ENCODE measurements at regions not wholly inside any gene's neighbourhood (a gene's known extent, or its start where the extent isn't known, plus 50 kb on each side); places are given as distances from the start of the nearest gene placed in this dataset.
"Not testable (repeated sequence)": the region's sequence is repeated elsewhere in the genome, so short reads cannot be mapped to it uniquely, and the experiment has no call there.

DNA sequence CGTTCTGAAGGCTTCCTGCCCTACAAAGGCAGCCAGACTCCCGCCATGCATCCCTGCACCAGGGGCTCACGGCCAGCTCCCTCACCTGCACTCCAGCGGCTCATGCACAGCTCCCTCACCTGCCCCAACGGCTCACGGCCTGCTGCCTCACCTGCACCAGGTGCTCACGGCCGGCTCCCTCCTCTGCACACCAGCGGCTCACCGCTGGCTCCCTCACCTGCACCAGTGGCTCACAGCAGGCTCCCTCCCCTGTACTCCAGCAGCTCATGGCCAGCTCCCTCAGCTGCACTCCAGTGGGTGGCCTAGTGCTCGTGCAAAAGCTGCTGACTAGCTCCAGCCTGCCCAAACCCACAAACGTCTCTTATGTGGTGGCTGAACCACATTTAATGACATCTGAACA is 389.2 kb upstream of the DEFB115 start:
- H3K36me3 ChIP-seq (ENCODE audit: insufficient read depth, insufficient read length, low read length); H3K9me3 ChIP-seq (ENCODE audit: insufficient read depth, low read length); H3K9ac ChIP-seq (ENCODE audit: insufficient read length, low read depth); H3K27me3 ChIP-seq (ENCODE audit: insufficient read depth, insufficient read length); H3K4me1 ChIP-seq (ENCODE audit: insufficient read depth, insufficient read length); H3K4me3 ChIP-seq (ENCODE audit: insufficient read length, low read depth); DNase-seq (ENCODE audit: low read depth, low spot score): not testable (repeated sequence)

GRCh38 chr20:30871127-30871526 is 386.3 kb upstream of the DEFB115 start:
- H3K9ac ChIP-seq (ENCODE audit: insufficient read length, low read depth); H3K27me3 ChIP-seq (ENCODE audit: insufficient read depth, insufficient read length); H3K36me3 ChIP-seq (ENCODE audit: insufficient read depth, insufficient read length, low read length); H3K4me1 ChIP-seq (ENCODE audit: insufficient read depth, insufficient read length); H3K9me3 ChIP-seq (ENCODE audit: insufficient read depth, low read length); H3K4me3 ChIP-seq (ENCODE audit: insufficient read length, low read depth); DNase-seq (ENCODE audit: low read depth, low spot score): not testable (repeated sequence)

DNA sequence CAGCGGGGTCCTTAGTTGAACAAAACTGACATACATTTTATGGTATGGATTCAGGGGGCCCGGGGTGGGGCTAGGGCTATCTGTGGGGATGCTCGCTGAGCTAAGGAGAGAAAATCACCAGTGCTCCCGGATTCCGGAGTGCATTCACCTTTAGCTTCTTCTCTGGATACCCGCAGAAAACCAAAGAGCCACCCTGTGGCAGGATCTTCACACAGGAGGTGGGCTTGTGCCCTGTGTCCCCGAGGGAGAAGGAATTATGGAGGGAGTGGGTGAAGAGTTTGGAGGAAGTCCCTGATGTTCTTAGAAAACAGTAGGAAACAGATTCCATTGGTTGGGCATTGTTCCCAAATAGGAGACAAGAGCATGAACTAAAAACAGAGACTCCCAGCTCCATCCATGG is 385.2 kb upstream of the DEFB115 start:
- H3K27me3 ChIP-seq (ENCODE audit: insufficient read depth, insufficient read length); H3K36me3 ChIP-seq (ENCODE audit: insufficient read depth, insufficient read length, low read length); H3K4me1 ChIP-seq (ENCODE audit: insufficient read depth, insufficient read length); H3K9me3 ChIP-seq (ENCODE audit: insufficient read depth, low read length); H3K4me3 ChIP-seq (ENCODE audit: insufficient read length, low read depth); DNase-seq (ENCODE audit: low read depth, low spot score); H3K9ac ChIP-seq (ENCODE audit: insufficient read length, low read depth): not testable (repeated sequence)

- H3K36me3 ChIP-seq (ENCODE audit: insufficient read depth, insufficient read length, low read length); H3K9me3 ChIP-seq (ENCODE audit: insufficient read depth, low read length); H3K27me3 ChIP-seq (ENCODE audit: insufficient read depth, insufficient read length); H3K9ac ChIP-seq (ENCODE audit: insufficient read length, low read depth); H3K4me1 ChIP-seq (ENCODE audit: insufficient read depth, insufficient read length); DNase-seq (ENCODE audit: low read depth, low spot score); H3K4me3 ChIP-seq (ENCODE audit: insufficient read length, low read depth): not testable (repeated sequence)
These were observed 381.6 kb upstream of the DEFB115 start for GRCh38 chr20:30875868-30876267.

DNA sequence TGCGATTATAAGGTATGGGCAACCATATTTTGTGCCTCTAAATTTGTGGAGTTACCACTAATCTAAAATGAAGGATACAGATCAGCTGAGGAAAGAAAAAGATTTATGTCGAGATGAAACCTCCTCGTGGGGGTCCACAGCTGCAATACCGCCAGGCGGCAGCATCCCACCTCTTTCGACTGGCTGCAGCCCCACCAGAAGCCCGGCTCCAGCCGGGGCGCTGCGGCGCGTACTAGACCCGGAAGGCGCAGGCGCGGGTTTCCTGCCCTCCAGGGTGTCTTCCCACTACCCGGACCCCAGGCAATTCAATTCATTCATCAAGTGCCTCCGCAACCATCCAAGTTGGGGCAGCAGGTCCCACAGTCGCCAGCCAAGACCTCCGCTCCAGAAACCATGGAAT is 366.1 kb upstream of the DEFB115 start:
- not testable (repeated sequence) for H3K36me3 ChIP-seq (ENCODE audit: insufficient read depth, insufficient read length, low read length)

GRCh38 chr20:30892541-30893345 is 364.7 kb upstream of the DEFB115 start:
- peaks cover 31% of the 10 kb centered on the region for H3K27me3 ChIP-seq (ENCODE audit: insufficient read depth, insufficient read length)
- H3K36me3 ChIP-seq (ENCODE audit: insufficient read depth, insufficient read length, low read length) = no peaks in the 10 kb centered on the region
- H3K9ac ChIP-seq (ENCODE audit: insufficient read length, low read depth) = no peak overlapping the region
- H3K4me3 ChIP-seq (ENCODE audit: insufficient read length, low read depth) = no peak overlapping the region
- no peaks in the 10 kb centered on the region for H3K9me3 ChIP-seq (ENCODE audit: insufficient read depth, low read length)
- DNase-seq (ENCODE audit: low read depth, low spot score) = no peak
- H3K4me1 ChIP-seq (ENCODE audit: insufficient read depth, insufficient read length) = no peaks in the 10 kb centered on the region
- TF ChIP-seq SUZ12 (IDR thresholded peaks at IDR 0.05; ENCODE audit: extremely low read depth, insufficient read depth, insufficient read length) (no peak), ZNF274 (IDR thresholded peaks at IDR 0.05; ENCODE audit: low read depth, low read length) (no peak), YY1 (IDR thresholded peaks at IDR 0.05; ENCODE audit: insufficient read depth, insufficient read length) (no peak)

More for the DNA sequence above, 366.1 kb upstream of the DEFB115 start:
- DNase-seq (ENCODE audit: low read depth, low spot score); H3K4me1 ChIP-seq (ENCODE audit: insufficient read depth, insufficient read length); H3K9me3 ChIP-seq (ENCODE audit: insufficient read depth, low read length); H3K4me3 ChIP-seq (ENCODE audit: insufficient read length, low read depth); H3K9ac ChIP-seq (ENCODE audit: insufficient read length, low read depth): not testable (repeated sequence)
- H3K27me3 ChIP-seq (ENCODE audit: insufficient read depth, insufficient read length) = peaks cover 28% of the 10 kb centered on the region

DNA sequence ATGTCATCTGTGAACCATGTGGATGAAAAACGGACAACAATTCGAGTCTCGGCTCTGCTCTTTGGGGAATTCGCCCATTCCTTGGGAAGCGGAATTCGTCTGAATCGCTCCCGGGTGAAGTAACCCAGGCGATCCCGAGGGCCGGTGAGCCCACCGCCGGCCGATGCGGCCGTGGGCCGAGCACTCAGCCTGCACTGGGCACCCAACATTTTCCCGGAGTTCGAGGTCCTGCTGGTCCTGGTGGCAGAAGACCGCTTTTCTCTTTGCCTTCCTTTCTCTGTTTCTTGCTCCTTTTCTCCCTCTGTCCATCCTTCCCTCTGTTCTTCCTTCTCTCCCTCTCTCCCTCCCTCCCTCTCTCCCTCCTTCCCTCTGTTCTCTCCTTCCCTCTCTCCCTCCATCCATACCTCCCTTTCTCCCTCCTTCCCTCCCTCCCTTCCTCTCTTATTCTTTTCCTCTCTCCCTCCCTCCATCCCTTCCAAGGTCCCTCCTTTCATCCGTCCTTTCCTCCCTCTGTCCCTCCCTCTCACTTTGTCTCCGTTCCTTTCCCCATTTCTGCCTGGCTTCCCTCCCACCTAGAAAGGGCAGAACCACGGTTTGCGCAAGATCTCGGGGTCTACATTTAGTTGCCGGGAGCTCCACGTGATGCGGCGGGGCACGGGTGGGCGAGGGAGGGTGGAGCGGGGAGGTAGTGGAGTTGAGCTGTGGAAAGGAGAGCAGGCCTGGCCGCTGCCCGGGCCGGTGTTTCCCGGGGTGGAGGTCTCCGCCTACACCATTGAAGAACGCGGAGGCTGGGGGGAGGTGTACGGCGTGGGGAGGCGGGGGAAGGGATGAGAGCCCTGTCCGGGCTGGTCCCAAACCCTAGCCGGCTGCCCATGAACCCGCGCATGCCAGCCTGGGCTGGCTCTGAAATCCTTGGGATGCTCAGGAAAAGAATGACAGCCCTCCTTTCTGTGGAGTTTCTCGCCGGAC is 363.8 kb upstream of the DEFB115 start:
- Histone ChIP-seq H3K4me3 (ENCODE audit: insufficient read length, low read depth) (peak overlapping the region; percentile 8), H3K27me3 (ENCODE audit: insufficient read depth, insufficient read length) (peaks cover 34% of the 10 kb centered on the region)
- not testable (repeated sequence) for H3K9me3 ChIP-seq (ENCODE audit: insufficient read depth, low read length); H3K4me1 ChIP-seq (ENCODE audit: insufficient read depth, insufficient read length); H3K36me3 ChIP-seq (ENCODE audit: insufficient read depth, insufficient read length, low read length); H3K9ac ChIP-seq (ENCODE audit: insufficient read length, low read depth); DNase-seq (ENCODE audit: low read depth, low spot score)

DNA sequence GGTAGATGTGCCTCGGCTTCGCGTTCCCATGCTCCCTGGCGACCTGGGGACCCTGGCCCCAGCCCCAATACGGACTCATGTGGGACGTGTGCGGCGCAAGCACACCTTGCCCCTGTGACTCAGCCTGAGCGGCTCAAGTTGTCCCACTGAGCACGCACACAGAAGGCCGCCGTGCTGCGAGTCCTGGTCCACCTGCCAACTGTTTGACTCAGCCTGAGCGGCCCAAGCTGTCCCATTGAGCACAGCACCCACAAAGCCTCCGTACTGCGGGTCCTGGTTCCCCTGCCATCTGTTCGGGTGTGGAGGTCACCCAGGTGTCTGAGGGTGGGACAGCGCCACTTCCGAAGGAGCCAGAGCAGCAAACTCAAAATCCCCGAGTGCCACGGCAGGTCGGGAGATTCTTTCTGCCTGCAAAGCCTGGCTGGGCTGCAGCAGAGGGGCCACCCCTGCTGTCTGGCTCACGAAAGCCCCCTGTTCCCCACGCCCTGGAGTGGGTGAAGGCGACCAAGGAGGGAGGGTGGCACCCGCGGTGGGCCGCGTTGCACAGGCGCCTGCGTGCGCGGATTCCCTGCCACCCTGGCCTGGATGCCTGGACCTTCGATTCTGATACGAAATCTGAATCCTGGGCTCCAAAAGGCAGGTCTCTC is 362.6 kb upstream of the DEFB115 start:
- not testable (repeated sequence) for H3K9me3 ChIP-seq (ENCODE audit: insufficient read depth, low read length); H3K36me3 ChIP-seq (ENCODE audit: insufficient read depth, insufficient read length, low read length); DNase-seq (ENCODE audit: low read depth, low spot score); H3K9ac ChIP-seq (ENCODE audit: insufficient read length, low read depth); H3K4me1 ChIP-seq (ENCODE audit: insufficient read depth, insufficient read length)
- peak overlapping the region; percentile 26 for H3K4me3 ChIP-seq (ENCODE audit: insufficient read length, low read depth)
- peaks cover 39% of the 10 kb centered on the region for H3K27me3 ChIP-seq (ENCODE audit: insufficient read depth, insufficient read length)

DNA sequence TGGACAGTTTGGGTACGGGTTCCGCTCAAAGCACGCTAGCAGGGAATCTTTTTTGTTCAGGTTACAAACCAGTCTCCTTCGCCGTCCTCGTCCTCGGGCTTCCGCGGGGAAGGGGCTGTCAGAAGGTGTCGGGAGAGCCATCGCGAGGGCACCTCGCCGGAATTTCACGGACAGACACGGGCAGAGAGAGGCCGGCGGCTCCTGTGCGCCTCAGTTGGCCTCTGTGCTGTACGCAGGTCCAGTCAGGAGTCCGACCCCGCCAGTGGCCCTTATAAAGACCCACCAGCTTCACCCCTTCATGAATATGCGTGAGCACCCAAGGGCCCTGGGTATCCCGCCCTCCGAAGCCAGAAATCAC is 362.1 kb upstream of the DEFB115 start:
- not testable (repeated sequence) for H3K4me1 ChIP-seq (ENCODE audit: insufficient read depth, insufficient read length); H3K4me3 ChIP-seq (ENCODE audit: insufficient read length, low read depth); H3K9ac ChIP-seq (ENCODE audit: insufficient read length, low read depth); H3K36me3 ChIP-seq (ENCODE audit: insufficient read depth, insufficient read length, low read length); H3K9me3 ChIP-seq (ENCODE audit: insufficient read depth, low read length); DNase-seq (ENCODE audit: low read depth, low spot score)
- peaks cover 39% of the 10 kb centered on the region for H3K27me3 ChIP-seq (ENCODE audit: insufficient read depth, insufficient read length)

- not testable (repeated sequence) for H3K36me3 ChIP-seq (ENCODE audit: insufficient read depth, insufficient read length, low read length); H3K4me1 ChIP-seq (ENCODE audit: insufficient read depth, insufficient read length); DNase-seq (ENCODE audit: low read depth, low spot score); H3K9me3 ChIP-seq (ENCODE audit: insufficient read depth, low read length); H3K4me3 ChIP-seq (ENCODE audit: insufficient read length, low read depth); H3K9ac ChIP-seq (ENCODE audit: insufficient read length, low read depth)
- H3K27me3 ChIP-seq (ENCODE audit: insufficient read depth, insufficient read length) = peaks cover 22% of the 10 kb centered on the region
These were observed 357.9 kb upstream of the DEFB115 start for GRCh38 chr20:30899370-30900079.
